GM23338 (cell line): ENCODE measurements at regions not wholly inside any gene's neighbourhood (a gene's known extent, or its start where the extent isn't known, plus 50 kb on each side); places are given as distances from the start of the nearest gene placed in this dataset.

Experiments used
- CREB1 ChIP-seq: fragments of 250-450 bp; sonication (Bioruptor Pico); IDR thresholded peaks from 2 replicates; pipeline ENCODE4 v1.5.0; 2020; ENCODE audit warnings: low read depth, mild to moderate bottlenecking, moderate library complexity
- EZH2 ChIP-seq: fragments of 200-600 bp; sonication (generic); IDR thresholded peaks from one replicate; pipeline ENCODE4 v1.8.0; 2017; ENCODE audit warnings: antibody characterized with exemption, mild to moderate bottlenecking, low read depth; ENCODE audit not compliant: unreplicated experiment
- EZH2phosphoT487 ChIP-seq: fragments of 200-600 bp; sonication (generic); IDR thresholded peaks from one replicate; pipeline ENCODE4 v1.8.1; 2018; ENCODE audit warnings: antibody characterized with exemption; ENCODE audit not compliant: unreplicated experiment
- NANOG ChIP-seq: IDR thresholded peaks from 2 replicates; pipeline ENCODE4 v1.6.1; 2016; ENCODE audit warnings: antibody characterized with exemption, borderline replicate concordance
- POLR2AphosphoS5 ChIP-seq: IDR thresholded peaks from 2 replicates; pipeline ENCODE4 v1.6.1; 2016; ENCODE audit warnings: antibody characterized with exemption, low read depth
- STAT1 ChIP-seq: IDR thresholded peaks from one replicate; pipeline ENCODE4 v1.6.1; 2016; ENCODE audit warnings: antibody characterized with exemption; ENCODE audit not compliant: unreplicated experiment
- TF ChIP-seq, protein P1 (sequence below), 2 experiments: fragments of 200-600 bp in 1 of 2; sonication (generic) in 1 of 2; conservative IDR thresholded peaks; 2 replicates each; pipeline versions ENCODE4 v1.5.1 to v1.6.1; 2016 to 2017; ENCODE audit warnings: antibody characterized with exemption in 2 of 2, low read depth in 2 of 2, mild to moderate bottlenecking in 2 of 2, moderate library complexity in 1 of 2
- TF ChIP-seq, protein P2 (sequence below): fragments of 250-450 bp; sonication (Bioruptor Pico); IDR thresholded peaks from 2 replicates; pipeline ENCODE4 v1.5.0; 2020; ENCODE audit warnings: mild to moderate bottlenecking, moderate library complexity
- TF ChIP-seq, protein P3 (sequence below): IDR thresholded peaks from 2 replicates; pipeline ENCODE4 v1.6.1; 2016; ENCODE audit warnings: antibody characterized with exemption
- TF ChIP-seq, protein P4 (sequence below): IDR thresholded peaks from one replicate; pipeline ENCODE4 v1.6.1; 2018; ENCODE audit warnings: antibody characterized with exemption; ENCODE audit not compliant: unreplicated experiment

DNA sequence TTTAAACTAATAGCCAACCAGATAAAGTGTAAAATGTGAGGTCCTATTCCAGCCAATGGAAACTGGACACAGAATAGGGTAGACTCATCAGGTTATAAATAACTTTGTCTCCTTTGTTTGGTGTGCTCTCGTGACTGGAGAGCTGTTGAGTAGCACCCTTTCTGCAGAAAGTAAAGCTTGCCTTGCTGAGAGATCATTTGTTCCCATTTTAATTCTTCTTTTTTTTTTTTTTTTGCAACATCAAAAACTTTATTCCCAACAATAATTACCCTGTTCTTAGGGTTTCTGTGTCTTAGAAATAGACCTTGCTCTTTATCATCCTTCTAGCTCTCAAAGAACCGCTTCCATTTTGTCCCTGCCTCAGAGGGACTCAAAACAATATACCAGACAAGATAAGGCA lies 220.4 kb downstream of the FAM76B start:
- TF ChIP-seq EZH2: no peak
- TF ChIP-seq, protein P1, sequence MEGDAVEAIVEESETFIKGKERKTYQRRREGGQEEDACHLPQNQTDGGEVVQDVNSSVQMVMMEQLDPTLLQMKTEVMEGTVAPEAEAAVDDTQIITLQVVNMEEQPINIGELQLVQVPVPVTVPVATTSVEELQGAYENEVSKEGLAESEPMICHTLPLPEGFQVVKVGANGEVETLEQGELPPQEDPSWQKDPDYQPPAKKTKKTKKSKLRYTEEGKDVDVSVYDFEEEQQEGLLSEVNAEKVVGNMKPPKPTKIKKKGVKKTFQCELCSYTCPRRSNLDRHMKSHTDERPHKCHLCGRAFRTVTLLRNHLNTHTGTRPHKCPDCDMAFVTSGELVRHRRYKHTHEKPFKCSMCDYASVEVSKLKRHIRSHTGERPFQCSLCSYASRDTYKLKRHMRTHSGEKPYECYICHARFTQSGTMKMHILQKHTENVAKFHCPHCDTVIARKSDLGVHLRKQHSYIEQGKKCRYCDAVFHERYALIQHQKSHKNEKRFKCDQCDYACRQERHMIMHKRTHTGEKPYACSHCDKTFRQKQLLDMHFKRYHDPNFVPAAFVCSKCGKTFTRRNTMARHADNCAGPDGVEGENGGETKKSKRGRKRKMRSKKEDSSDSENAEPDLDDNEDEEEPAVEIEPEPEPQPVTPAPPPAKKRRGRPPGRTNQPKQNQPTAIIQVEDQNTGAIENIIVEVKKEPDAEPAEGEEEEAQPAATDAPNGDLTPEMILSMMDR (conservative IDR thresholded peaks at IDR 0.05; ENCODE audit: low read depth in 2 of 2): no peak
- TF ChIP-seq CREB1: no peak
- TF ChIP-seq, protein P2, sequence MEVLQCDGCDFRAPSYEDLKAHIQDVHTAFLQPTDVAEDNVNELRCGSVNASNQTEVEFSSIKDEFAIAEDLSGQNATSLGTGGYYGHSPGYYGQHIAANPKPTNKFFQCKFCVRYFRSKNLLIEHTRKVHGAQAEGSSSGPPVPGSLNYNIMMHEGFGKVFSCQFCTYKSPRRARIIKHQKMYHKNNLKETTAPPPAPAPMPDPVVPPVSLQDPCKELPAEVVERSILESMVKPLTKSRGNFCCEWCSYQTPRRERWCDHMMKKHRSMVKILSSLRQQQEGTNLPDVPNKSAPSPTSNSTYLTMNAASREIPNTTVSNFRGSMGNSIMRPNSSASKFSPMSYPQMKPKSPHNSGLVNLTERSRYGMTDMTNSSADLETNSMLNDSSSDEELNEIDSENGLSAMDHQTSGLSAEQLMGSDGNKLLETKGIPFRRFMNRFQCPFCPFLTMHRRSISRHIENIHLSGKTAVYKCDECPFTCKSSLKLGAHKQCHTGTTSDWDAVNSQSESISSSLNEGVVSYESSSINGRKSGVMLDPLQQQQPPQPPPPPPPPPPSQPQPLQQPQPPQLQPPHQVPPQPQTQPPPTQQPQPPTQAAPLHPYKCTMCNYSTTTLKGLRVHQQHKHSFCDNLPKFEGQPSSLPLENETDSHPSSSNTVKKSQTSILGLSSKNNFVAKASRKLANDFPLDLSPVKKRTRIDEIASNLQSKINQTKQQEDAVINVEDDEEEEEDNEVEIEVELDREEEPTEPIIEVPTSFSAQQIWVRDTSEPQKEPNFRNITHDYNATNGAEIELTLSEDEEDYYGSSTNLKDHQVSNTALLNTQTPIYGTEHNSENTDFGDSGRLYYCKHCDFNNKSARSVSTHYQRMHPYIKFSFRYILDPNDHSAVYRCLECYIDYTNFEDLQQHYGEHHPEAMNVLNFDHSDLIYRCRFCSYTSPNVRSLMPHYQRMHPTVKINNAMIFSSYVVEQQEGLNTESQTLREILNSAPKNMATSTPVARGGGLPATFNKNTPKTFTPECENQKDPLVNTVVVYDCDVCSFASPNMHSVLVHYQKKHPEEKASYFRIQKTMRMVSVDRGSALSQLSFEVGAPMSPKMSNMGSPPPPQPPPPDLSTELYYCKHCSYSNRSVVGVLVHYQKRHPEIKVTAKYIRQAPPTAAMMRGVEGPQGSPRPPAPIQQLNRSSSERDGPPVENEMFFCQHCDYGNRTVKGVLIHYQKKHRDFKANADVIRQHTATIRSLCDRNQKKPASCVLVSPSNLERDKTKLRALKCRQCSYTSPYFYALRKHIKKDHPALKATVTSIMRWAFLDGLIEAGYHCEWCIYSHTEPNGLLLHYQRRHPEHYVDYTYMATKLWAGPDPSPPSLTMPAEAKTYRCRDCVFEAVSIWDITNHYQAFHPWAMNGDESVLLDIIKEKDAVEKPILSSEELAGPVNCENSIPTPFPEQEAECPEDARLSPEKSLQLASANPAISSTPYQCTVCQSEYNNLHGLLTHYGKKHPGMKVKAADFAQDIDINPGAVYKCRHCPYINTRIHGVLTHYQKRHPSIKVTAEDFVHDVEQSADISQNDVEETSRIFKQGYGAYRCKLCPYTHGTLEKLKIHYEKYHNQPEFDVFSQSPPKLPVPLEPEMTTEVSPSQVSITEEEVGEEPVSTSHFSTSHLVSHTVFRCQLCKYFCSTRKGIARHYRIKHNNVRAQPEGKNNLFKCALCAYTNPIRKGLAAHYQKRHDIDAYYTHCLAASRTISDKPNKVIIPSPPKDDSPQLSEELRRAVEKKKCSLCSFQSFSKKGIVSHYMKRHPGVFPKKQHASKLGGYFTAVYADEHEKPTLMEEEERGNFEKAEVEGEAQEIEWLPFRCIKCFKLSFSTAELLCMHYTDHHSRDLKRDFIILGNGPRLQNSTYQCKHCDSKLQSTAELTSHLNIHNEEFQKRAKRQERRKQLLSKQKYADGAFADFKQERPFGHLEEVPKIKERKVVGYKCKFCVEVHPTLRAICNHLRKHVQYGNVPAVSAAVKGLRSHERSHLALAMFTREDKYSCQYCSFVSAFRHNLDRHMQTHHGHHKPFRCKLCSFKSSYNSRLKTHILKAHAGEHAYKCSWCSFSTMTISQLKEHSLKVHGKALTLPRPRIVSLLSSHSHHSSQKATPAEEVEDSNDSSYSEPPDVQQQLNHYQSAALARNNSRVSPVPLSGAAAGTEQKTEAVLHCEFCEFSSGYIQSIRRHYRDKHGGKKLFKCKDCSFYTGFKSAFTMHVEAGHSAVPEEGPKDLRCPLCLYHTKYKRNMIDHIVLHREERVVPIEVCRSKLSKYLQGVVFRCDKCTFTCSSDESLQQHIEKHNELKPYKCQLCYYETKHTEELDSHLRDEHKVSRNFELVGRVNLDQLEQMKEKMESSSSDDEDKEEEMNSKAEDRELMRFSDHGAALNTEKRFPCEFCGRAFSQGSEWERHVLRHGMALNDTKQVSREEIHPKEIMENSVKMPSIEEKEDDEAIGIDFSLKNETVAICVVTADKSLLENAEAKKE (CRISPR knock-in tag): no peak
- no peak for TF ChIP-seq NANOG
- TF ChIP-seq, protein P3, sequence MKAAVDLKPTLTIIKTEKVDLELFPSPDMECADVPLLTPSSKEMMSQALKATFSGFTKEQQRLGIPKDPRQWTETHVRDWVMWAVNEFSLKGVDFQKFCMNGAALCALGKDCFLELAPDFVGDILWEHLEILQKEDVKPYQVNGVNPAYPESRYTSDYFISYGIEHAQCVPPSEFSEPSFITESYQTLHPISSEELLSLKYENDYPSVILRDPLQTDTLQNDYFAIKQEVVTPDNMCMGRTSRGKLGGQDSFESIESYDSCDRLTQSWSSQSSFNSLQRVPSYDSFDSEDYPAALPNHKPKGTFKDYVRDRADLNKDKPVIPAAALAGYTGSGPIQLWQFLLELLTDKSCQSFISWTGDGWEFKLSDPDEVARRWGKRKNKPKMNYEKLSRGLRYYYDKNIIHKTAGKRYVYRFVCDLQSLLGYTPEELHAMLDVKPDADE: no peak
- TF ChIP-seq POLR2AphosphoS5: no peak
- TF ChIP-seq, protein P4, sequence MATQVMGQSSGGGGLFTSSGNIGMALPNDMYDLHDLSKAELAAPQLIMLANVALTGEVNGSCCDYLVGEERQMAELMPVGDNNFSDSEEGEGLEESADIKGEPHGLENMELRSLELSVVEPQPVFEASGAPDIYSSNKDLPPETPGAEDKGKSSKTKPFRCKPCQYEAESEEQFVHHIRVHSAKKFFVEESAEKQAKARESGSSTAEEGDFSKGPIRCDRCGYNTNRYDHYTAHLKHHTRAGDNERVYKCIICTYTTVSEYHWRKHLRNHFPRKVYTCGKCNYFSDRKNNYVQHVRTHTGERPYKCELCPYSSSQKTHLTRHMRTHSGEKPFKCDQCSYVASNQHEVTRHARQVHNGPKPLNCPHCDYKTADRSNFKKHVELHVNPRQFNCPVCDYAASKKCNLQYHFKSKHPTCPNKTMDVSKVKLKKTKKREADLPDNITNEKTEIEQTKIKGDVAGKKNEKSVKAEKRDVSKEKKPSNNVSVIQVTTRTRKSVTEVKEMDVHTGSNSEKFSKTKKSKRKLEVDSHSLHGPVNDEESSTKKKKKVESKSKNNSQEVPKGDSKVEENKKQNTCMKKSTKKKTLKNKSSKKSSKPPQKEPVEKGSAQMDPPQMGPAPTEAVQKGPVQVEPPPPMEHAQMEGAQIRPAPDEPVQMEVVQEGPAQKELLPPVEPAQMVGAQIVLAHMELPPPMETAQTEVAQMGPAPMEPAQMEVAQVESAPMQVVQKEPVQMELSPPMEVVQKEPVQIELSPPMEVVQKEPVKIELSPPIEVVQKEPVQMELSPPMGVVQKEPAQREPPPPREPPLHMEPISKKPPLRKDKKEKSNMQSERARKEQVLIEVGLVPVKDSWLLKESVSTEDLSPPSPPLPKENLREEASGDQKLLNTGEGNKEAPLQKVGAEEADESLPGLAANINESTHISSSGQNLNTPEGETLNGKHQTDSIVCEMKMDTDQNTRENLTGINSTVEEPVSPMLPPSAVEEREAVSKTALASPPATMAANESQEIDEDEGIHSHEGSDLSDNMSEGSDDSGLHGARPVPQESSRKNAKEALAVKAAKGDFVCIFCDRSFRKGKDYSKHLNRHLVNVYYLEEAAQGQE: no peak
- no peak for TF ChIP-seq STAT1
- TF ChIP-seq EZH2phosphoT487: no peak
